Lung (tissue), 11 donors: ENCODE measurements at regions not wholly inside any gene's neighbourhood (a gene's known extent, or its start where the extent isn't known, plus 50 kb on each side); places are given as distances from the start of the nearest gene placed in this dataset.

Source experiments
- ATAC-seq: fragments of 200-7000 bp; cut with Tn5 transposase; one replicate; pipeline ENCODE4 v1.9.1; 2020; ENCODE audit warnings: moderate number of reproducible peaks; ENCODE audit not compliant: insufficient read depth, low FRiP score
- DNase-seq, 3 donors: peaks; one replicate each; pipeline ENCODE4 v3.0.0-alpha.2; 2013 to 2017
- H3K27ac ChIP-seq, 2 donors: one replicate each; pipeline ENCODE4 v1.5.1; 2013; ENCODE audit warnings: mild to moderate bottlenecking in 2 of 2, moderate library complexity in 2 of 2, control low read depth in 1 of 2, inconsistent platforms in 1 of 2, low read depth in 1 of 2, low read length in 1 of 2
- H3K27me3 ChIP-seq, 3 donors: one replicate each; pipeline ENCODE4 v1.5.1; 2013; ENCODE audit warnings: low read length in 2 of 3; ENCODE audit not compliant: control insufficient read depth in 3 of 3, insufficient read depth in 3 of 3
- H3K36me3 ChIP-seq, 4 donors: one replicate each; pipeline ENCODE4 v1.5.1; 2013; ENCODE audit warnings: low read length in 4 of 4, mild to moderate bottlenecking in 1 of 4, moderate library complexity in 1 of 4; ENCODE audit not compliant: control insufficient read depth in 4 of 4, insufficient read depth in 4 of 4
- H3K4me1 ChIP-seq, 5 donors: one replicate each; pipeline ENCODE4 v1.5.1; 2013; ENCODE audit warnings: low read length in 5 of 5, mild to moderate bottlenecking in 2 of 5, moderate library complexity in 1 of 5; ENCODE audit not compliant: control insufficient read depth in 5 of 5, insufficient read depth in 5 of 5
- H3K4me3 ChIP-seq: one replicate; pipeline ENCODE4 v1.5.1; 2013; ENCODE audit warnings: mild to moderate bottlenecking, control low read depth, moderate library complexity
- H3K9ac ChIP-seq, 2 donors: one replicate each; pipeline ENCODE4 v1.5.1; 2013; ENCODE audit warnings: low read length in 2 of 2, control low read depth in 1 of 2; ENCODE audit not compliant: insufficient read depth in 1 of 2
- H3K9me3 ChIP-seq, 4 donors: one replicate each; pipeline ENCODE4 v1.5.1; 2013; ENCODE audit warnings: low read length in 3 of 4, mild to moderate bottlenecking in 1 of 4, moderate library complexity in 1 of 4; ENCODE audit not compliant: control insufficient read depth in 4 of 4, insufficient read depth in 3 of 4
- CTCF ChIP-seq: IDR thresholded peaks from 2 replicates; pipeline ENCODE4 v1.5.1; 2012; ENCODE audit warnings: mild to moderate bottlenecking; ENCODE audit errors: control extremely low read depth, extremely low read depth
- WGBS, 2 donors: extraction: QIAGEN DNeasy Blood & Tissue Kit; methylation state at CpG; one replicate each; pipeline ENCODE4 v1.1.7; 2013; 5-methylcytosine and 5-hydroxymethylcytosine counted together
- donor health status: control.
- donor health status: control.
- donor health status: Bipolar disorder and iron deficiency.
- donor health status: healthy.
- donor health status: DM: yes; HTN: yes; CAD: no.

GRCh38 chr2:175445281-175445680 is 263.8 kb upstream of the ATP5MC3 start:
- Histone ChIP-seq H3K36me3 (no peaks in the 10 kb centered on the region), H3K9me3 (peaks cover 0 to 1% (median 0%) of the 10 kb centered on the region in 4 donors), H3K9ac (no peak overlapping the region), H3K27me3 (peaks cover 0 to 3% (median 0%) of the 10 kb centered on the region in 3 donors), H3K4me3 (no peak overlapping the region), H3K27ac (no peak overlapping the region), H3K4me1 (peaks cover 0 to 19% (median 1%) of the 10 kb centered on the region in 5 donors)
- WGBS, 2 donors, result 21 to 62% methylated on average over 3 of the region's 3 CpGs
- DNase-seq, result no peak
- no peak for ATAC-seq
- TF ChIP-seq CTCF, result no peak

GRCh38 chr2:175442441-175442840 is 260.9 kb upstream of the ATP5MC3 start:
- ATAC-seq, result no peak
- no peak for TF ChIP-seq CTCF
- no peak for DNase-seq
- Histone ChIP-seq H3K36me3 (no peaks in the 10 kb centered on the region), H3K9ac (no peak overlapping the region), H3K4me1 (peaks cover 0 to 17% (median 0%) of the 10 kb centered on the region in 5 donors), H3K9me3 (peaks cover 0 to 1% (median 0%) of the 10 kb centered on the region in 4 donors), H3K4me3 (no peak overlapping the region), H3K27me3 (peaks cover 0 to 3% (median 0%) of the 10 kb centered on the region in 3 donors), H3K27ac (no peak overlapping the region)
- WGBS, 2 donors, result 78 to 89% methylated on average over 6 of the region's 6 CpGs

- H3K9me3 ChIP-seq, result peaks cover 0 to 1% (median 0%) of the 10 kb centered on the region in 4 donors
- ATAC-seq, result no peak
- no peak for TF ChIP-seq CTCF
- no peak for DNase-seq
- H3K27me3 ChIP-seq, result peaks cover 0 to 3% (median 0%) of the 10 kb centered on the region in 3 donors
- peaks cover 0 to 24% (median 0%) of the 10 kb centered on the region in 5 donors for H3K4me1 ChIP-seq
- no peaks in the 10 kb centered on the region for H3K36me3 ChIP-seq
- WGBS, 2 donors, result 57 to 58% methylated on average over 5 of the region's 5 CpGs
- no peak overlapping the region for H3K27ac ChIP-seq
- H3K9ac ChIP-seq, result no peak overlapping the region
- H3K4me3 ChIP-seq, result no peak overlapping the region
These were observed 259.8 kb upstream of the ATP5MC3 start for GRCh38 chr2:175441181-175441761.

- H3K9me3 ChIP-seq, result peaks cover 0 to 1% (median 0%) of the 10 kb centered on the region in 4 donors
- ATAC-seq, result no peak
- peaks cover 0 to 27% (median 0%) of the 10 kb centered on the region in 5 donors for H3K4me1 ChIP-seq
- H3K36me3 ChIP-seq, result no peaks in the 10 kb centered on the region
- H3K9ac ChIP-seq, result no peak overlapping the region
- no peak for TF ChIP-seq CTCF
- no peak overlapping the region for H3K4me3 ChIP-seq
- no peak overlapping the region for H3K27ac ChIP-seq
- no peak for DNase-seq
- 31 to 55% methylated on average over 1 of the region's 1 CpG for WGBS, 2 donors
- peaks cover 0 to 3% (median 0%) of the 10 kb centered on the region in 3 donors for H3K27me3 ChIP-seq
These were observed 257.9 kb upstream of the ATP5MC3 start for GRCh38 chr2:175439416-175439815.
